Prostate gland (tissue), 1 donor: ENCODE measurements at regions not wholly inside any gene's neighbourhood (a gene's known extent, or its start where the extent isn't known, plus 50 kb on each side); places are given as distances from the start of the nearest gene placed in this dataset.

Source experiments
- POLR2A ChIP-seq: fragments of 450-650 bp; IDR thresholded peaks from one replicate; pipeline ENCODE4 v1.6.1; 2016; ENCODE audit warnings: antibody characterized with exemption, mild to moderate bottlenecking
- POLR2AphosphoS5 ChIP-seq: sonication (generic); formaldehyde crosslinking; IDR thresholded peaks from one replicate; pipeline ENCODE4 v1.6.1; 2017; ENCODE audit warnings: antibody characterized with exemption

- TF ChIP-seq POLR2A (no peak), POLR2AphosphoS5 (no peak)
Measured at GRCh38 chr20:11143481-11143880, 469.7 kb upstream of the JAG1 start.
